ENCODE measurements at regions not wholly inside any gene's neighbourhood (a gene's known extent, or its start where the extent isn't known, plus 50 kb on each side); places are given as distances from the start of the nearest gene placed in this dataset.

- H3K27ac ChIP-seq = no peak overlapping the region
- DNase-seq (ENCODE audit: extremely low spot score in 2 of 2) = no peak
- H3K9me3 ChIP-seq = no peaks in the 10 kb centered on the region
- no peak overlapping the region for H3K4me3 ChIP-seq
- TF ChIP-seq POLR2A (IDR thresholded peaks at IDR 0.05) (no peak), POLR2AphosphoS5 (IDR thresholded peaks at IDR 0.05; ENCODE audit: insufficient read depth in 1 of 2, low read depth in 1 of 2) (no peak), CTCF (IDR thresholded peaks at IDR 0.05) (no peak)
- no peaks in the 10 kb centered on the region for H3K4me1 ChIP-seq
- H3K27me3 ChIP-seq = no peaks in the 10 kb centered on the region
- H3K36me3 ChIP-seq = no peaks in the 10 kb centered on the region
- intact Hi-C loops (cut with DNase I) = no loop called here
Measured at GRCh38 chr21:15174923-15175322, 110.1 kb upstream of the NRIP1 start.

- TF ChIP-seq CTCF (IDR thresholded peaks at IDR 0.05) = no peak
- no peak for TF ChIP-seq POLR2A (IDR thresholded peaks at IDR 0.05)
- no peak for TF ChIP-seq POLR2AphosphoS5 (IDR thresholded peaks at IDR 0.05; ENCODE audit: insufficient read depth in 1 of 2, low read depth in 1 of 2)
- Histone ChIP-seq H3K4me3 (no peak overlapping the region), H3K27ac (no peak overlapping the region), H3K27me3 (no peaks in the 10 kb centered on the region), H3K36me3 (no peaks in the 10 kb centered on the region), H3K9me3 (no peaks in the 10 kb centered on the region), H3K4me1 (no peaks in the 10 kb centered on the region)
- intact Hi-C loops (cut with DNase I) = no loop called here
- DNase-seq (ENCODE audit: extremely low spot score in 2 of 2) = no peak
Measured at GRCh38 chr21:15182731-15183130, 117.9 kb upstream of the NRIP1 start.

GRCh38 chr21:15183813-15184257 lies 119.0 kb upstream of the NRIP1 start:
- intact Hi-C loops (cut with DNase I) = no loop called here

GRCh38 chr21:15190412-15190811 lies 125.6 kb upstream of the NRIP1 start:
- TF ChIP-seq POLR2A (IDR thresholded peaks at IDR 0.05) (no peak), CTCF (IDR thresholded peaks at IDR 0.05) (no peak), POLR2AphosphoS5 (IDR thresholded peaks at IDR 0.05; ENCODE audit: insufficient read depth in 1 of 2, low read depth in 1 of 2) (no peak)
- Histone ChIP-seq H3K9me3 (no peaks in the 10 kb centered on the region), H3K27me3 (no peaks in the 10 kb centered on the region), H3K27ac (no peak overlapping the region), H3K4me3 (no peak overlapping the region), H3K36me3 (no peaks in the 10 kb centered on the region), H3K4me1 (no peaks in the 10 kb centered on the region)
- intact Hi-C loops (cut with DNase I) = no loop called here
- DNase-seq (ENCODE audit: extremely low spot score in 2 of 2) = no peak

More at GRCh38 chr21:15183813-15184257, 119.0 kb upstream of the NRIP1 start:
- no peak overlapping the region for H3K4me3 ChIP-seq
- TF ChIP-seq POLR2AphosphoS5 (IDR thresholded peaks at IDR 0.05; ENCODE audit: insufficient read depth in 1 of 2, low read depth in 1 of 2) (peak in 1 of 2 donors; percentile 27), POLR2A (IDR thresholded peaks at IDR 0.05) (no peak)
- no peaks in the 10 kb centered on the region for H3K27me3 ChIP-seq
- no peak for DNase-seq (ENCODE audit: extremely low spot score in 2 of 2)
- no peaks in the 10 kb centered on the region for H3K9me3 ChIP-seq
- H3K27ac ChIP-seq = no peak overlapping the region
- no peaks in the 10 kb centered on the region for H3K4me1 ChIP-seq
- no peaks in the 10 kb centered on the region for H3K36me3 ChIP-seq

GRCh38 chr21:15190837-15191236 lies 126.0 kb upstream of the NRIP1 start:
- H3K27me3 ChIP-seq = no peaks in the 10 kb centered on the region
- TF ChIP-seq POLR2AphosphoS5 (IDR thresholded peaks at IDR 0.05; ENCODE audit: insufficient read depth in 1 of 2, low read depth in 1 of 2) (no peak), POLR2A (IDR thresholded peaks at IDR 0.05) (no peak), CTCF (IDR thresholded peaks at IDR 0.05) (no peak)
- no peak overlapping the region for H3K4me3 ChIP-seq
- no peak for DNase-seq (ENCODE audit: extremely low spot score in 2 of 2)
- H3K27ac ChIP-seq = no peak overlapping the region
- no peaks in the 10 kb centered on the region for H3K36me3 ChIP-seq
- H3K4me1 ChIP-seq = no peaks in the 10 kb centered on the region
- intact Hi-C loops (cut with DNase I) = no loop called here
- H3K9me3 ChIP-seq = no peaks in the 10 kb centered on the region

Measured in vagina (tissue), 2 donors.